Spinal cord (tissue), 9 donors: ENCODE measurements at regions not wholly inside any gene's neighbourhood (a gene's known extent, or its start where the extent isn't known, plus 50 kb on each side); places are given as distances from the start of the nearest gene placed in this dataset.
"Not testable (repeated sequence)": the region's sequence is repeated elsewhere in the genome, so short reads cannot be mapped to it uniquely, and the experiment has no call there.

Experiments used
- DNase-seq, 6 donors: peaks; one replicate each; pipeline versions ENCODE4 v3.0.0 to v3.0.0-alpha.2; 2013 to 2015; ENCODE audit warnings: low spot score in 6 of 6, low read depth in 4 of 6
- H3K27ac ChIP-seq: one replicate; pipeline ENCODE4 v1.5.1; 2013; ENCODE audit warnings: low read depth, low read length, control low read depth
- H3K27me3 ChIP-seq: one replicate; pipeline ENCODE4 v1.6.1; 2013; ENCODE audit warnings: low read length; ENCODE audit not compliant: control insufficient read depth, insufficient read depth
- H3K36me3 ChIP-seq: one replicate; pipeline ENCODE4 v1.6.1; 2013; ENCODE audit warnings: low read length; ENCODE audit not compliant: control insufficient read depth, insufficient read depth
- H3K4me1 ChIP-seq: one replicate; pipeline ENCODE4 v1.6.1; 2013; ENCODE audit warnings: low read length; ENCODE audit not compliant: control insufficient read depth, insufficient read depth
- H3K4me3 ChIP-seq: one replicate; pipeline ENCODE4 v1.5.1; 2013; ENCODE audit warnings: low read depth, low read length, control low read depth
- H3K9me3 ChIP-seq: one replicate; pipeline ENCODE4 v1.6.1; 2013; ENCODE audit warnings: low read length; ENCODE audit not compliant: control insufficient read depth, insufficient read depth
- WGBS: methylation state at CpG from one replicate; pipeline ENCODE4 v1.1.5; 2013; ENCODE audit warnings: missing lambda C conversion rate; ENCODE audit not compliant: insufficient coverage; 5-methylcytosine and 5-hydroxymethylcytosine counted together
- donor health status: healthy.

DNA sequence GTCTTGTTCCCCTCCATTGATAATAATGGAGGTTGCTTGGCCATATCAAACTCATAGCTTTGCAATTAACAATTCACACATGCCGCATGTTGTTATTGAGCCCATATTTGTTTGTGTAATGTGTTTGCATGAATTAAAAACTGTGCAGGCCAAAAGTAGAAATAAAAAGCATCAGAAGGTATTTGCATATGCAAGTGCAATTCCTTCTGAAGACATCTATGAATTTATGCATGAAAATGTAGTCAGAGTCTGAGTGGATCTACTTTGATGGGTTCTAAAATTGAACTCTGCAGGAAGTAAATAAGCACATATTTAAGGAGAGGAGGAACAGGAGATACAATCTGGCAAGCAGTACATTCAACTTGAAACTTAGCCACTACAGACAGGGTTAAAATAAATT lies 1004.6 kb upstream of the WWC1 start:
- H3K27ac ChIP-seq = no peak overlapping the region
- no peak overlapping the region for H3K4me3 ChIP-seq
- DNase-seq = peak in 1 of 6 donors; percentile 75
- H3K4me1 ChIP-seq = peaks cover 2% of the 10 kb centered on the region
- H3K9me3 ChIP-seq = peaks cover 2% of the 10 kb centered on the region
- no peaks in the 10 kb centered on the region for H3K36me3 ChIP-seq
- H3K27me3 ChIP-seq = no peaks in the 10 kb centered on the region
- no CpG with 5 or more reads among the region's 1 CpG for whole genome bisulfite sequencing

DNA sequence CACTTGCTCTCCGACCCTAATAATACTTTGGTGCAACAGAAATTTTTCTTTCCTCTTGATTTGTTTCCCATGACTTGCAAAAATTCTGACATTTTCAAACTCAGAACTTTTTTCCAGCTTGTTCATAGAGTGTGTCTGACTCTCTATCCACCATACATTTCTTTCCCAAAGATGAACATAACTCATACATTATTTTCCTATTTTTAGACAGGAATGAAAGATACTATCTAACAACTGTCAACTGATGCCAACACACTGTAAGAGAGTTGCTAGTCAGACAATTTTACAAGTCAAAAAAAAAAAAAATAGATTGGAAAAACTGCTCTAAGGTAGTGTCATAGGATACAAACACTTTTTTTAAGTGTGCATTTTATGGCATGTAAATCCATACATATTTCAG lies 1001.0 kb upstream of the WWC1 start:
- no peak for DNase-seq
- peaks cover 4% of the 10 kb centered on the region for H3K9me3 ChIP-seq
- H3K4me1 ChIP-seq = peaks cover 5% of the 10 kb centered on the region
- H3K27me3 ChIP-seq = no peaks in the 10 kb centered on the region
- H3K36me3 ChIP-seq = no peaks in the 10 kb centered on the region
- H3K4me3 ChIP-seq = no peak overlapping the region
- no peak overlapping the region for H3K27ac ChIP-seq
- 100% methylated on average over 1 of the region's 1 CpG for WGBS

DNA sequence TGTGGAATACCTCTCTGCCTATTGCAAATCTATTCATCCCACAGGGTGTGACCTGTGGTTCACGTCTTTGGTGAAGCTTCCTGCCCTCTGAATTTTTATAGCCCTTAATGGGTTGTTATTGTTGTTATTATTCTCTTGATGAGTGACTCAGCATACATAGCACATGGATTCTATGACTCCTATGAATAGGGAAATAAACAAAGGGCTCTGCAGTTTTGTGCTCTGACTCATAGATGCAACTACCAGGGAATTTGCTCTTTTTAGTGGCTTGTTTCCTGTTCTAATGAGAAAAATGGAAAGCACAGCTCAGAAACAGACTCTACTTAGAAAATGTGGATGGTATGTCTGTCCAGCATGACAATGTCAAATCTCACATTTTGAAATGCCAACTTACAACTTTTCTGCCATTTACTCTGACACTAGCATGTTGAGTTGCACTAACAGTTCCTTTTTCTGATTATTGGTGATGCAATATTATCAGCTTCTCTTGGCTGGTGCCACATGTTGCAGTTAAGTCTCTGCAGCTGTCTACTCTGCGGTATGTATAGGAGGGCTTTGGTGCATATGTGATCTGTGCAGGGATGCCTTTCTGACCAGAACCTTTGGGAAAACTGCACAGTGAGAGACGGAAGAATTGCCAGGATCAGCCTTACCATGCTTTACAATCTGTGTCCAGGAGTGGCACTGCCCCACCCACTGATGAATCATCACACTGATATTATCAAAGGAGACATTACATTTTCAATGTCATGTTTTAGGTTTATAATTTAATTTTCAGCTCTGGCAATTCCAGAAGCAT lies 996.4 kb upstream of the WWC1 start:
- Histone ChIP-seq H3K27me3 (no peaks in the 10 kb centered on the region), H3K36me3 (no peaks in the 10 kb centered on the region), H3K4me3 (no peak overlapping the region), H3K27ac (peak overlapping the region; percentile 50), H3K9me3 (peaks cover 2% of the 10 kb centered on the region), H3K4me1 (peaks cover 6% of the 10 kb centered on the region)
- peak in 1 of 6 donors; percentile 43 for DNase-seq
- no CpG with 5 or more reads among the region's 3 CpGs for WGBS

DNA sequence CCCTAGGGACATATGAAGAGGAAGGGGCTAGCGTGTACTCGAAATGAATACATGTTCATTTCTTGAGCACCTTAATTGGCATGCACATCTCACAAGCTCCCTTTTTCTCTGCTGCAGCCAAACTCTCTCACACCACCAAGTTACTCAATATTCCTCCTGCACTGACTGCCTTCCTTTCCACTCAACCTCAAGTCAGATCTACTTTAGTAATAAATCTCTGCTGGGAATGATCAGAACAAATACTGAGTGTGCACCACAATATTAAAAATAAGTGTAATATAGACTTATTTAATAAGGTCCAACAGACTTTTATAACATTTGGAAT lies 995.8 kb upstream of the WWC1 start:
- H3K4me3 ChIP-seq = no peak overlapping the region
- H3K9me3 ChIP-seq = peaks cover 2% of the 10 kb centered on the region
- WGBS = no CpG with 5 or more reads among the region's 2 CpGs
- peaks cover 6% of the 10 kb centered on the region for H3K4me1 ChIP-seq
- H3K27ac ChIP-seq = peak overlapping the region; percentile 50
- peak in 1 of 6 donors; percentile 54 for DNase-seq
- no peaks in the 10 kb centered on the region for H3K27me3 ChIP-seq
- no peaks in the 10 kb centered on the region for H3K36me3 ChIP-seq

DNA sequence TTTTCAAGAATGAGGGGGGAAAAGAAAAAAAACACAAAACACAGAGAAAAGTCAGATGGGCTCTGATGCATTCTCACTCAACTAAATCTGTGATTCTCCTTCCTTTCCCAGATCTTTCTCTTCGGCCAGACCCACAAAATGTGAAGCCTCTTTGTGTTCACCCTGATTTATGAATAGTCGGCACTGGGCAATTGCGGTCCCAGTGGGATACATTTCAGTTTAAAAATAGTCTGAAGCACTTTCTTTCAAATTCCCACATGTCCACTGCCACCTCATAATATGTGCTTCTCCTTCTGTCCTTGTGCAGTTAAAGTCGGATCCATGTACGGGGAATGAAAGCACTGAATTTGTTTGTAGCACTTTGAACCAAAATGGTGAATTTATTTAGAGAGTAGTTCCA lies 995.4 kb upstream of the WWC1 start:
- H3K27ac ChIP-seq = peak overlapping the region; percentile 49
- H3K36me3 ChIP-seq = no peaks in the 10 kb centered on the region
- WGBS = 16% methylated on average over 3 of the region's 5 CpGs
- peak in 2 of 6 donors; percentile 50 to 64 for DNase-seq
- H3K4me1 ChIP-seq = peaks cover 6% of the 10 kb centered on the region
- peaks cover 2% of the 10 kb centered on the region for H3K9me3 ChIP-seq
- H3K27me3 ChIP-seq = no peaks in the 10 kb centered on the region
- H3K4me3 ChIP-seq = no peak overlapping the region

DNA sequence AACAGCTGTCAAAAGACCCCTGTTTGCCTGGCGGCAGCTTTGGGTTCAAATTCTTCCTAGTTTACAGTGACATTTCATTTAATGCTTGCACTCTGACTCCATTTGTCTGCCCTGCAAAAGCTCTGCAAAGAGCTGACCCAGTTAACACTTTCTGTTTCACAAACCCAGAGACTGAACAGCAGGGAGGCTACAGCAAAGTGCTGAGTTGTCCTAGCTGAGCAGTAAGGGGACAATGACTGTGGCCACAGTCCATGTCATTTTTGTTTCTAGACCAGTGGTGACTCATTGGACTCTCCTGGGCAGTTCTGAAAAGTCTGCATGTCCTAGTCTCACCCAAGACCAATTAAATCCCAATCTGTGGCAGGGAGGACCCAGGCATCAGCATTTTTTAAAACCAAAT lies 994.8 kb upstream of the WWC1 start:
- Histone ChIP-seq H3K4me3 (no peak overlapping the region), H3K27ac (peak overlapping the region; percentile 49), H3K4me1 (peaks cover 6% of the 10 kb centered on the region), H3K36me3 (no peaks in the 10 kb centered on the region), H3K27me3 (no peaks in the 10 kb centered on the region), H3K9me3 (peaks cover 2% of the 10 kb centered on the region)
- WGBS = 67% methylated on average over 1 of the region's 1 CpG
- DNase-seq = no peak

DNA sequence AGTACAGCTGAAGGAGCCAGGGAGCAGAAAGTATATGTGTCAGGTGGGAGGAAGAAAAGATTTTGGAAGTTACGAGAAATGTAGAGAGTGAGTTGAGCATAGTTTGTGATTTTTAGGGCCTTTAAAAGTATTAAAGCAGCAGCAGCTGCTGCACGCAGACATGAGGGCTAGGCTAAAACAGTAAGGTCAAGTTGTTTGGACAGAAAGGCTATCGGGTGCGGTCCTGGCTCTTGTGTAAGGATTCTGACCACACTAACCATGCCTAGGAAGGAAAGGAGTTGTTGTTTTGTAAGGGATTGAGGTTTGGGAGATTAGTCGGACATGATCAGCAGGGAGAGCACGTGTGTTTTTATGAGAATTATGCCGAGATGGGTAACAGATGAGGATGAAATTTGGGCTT lies 991.6 kb upstream of the WWC1 start:
- DNase-seq, H3K36me3 ChIP-seq, H3K27me3 ChIP-seq, H3K9me3 ChIP-seq, H3K27ac ChIP-seq, H3K4me1 ChIP-seq, H3K4me3 ChIP-seq: not testable (repeated sequence)
- 96% methylated on average over 4 of the region's 7 CpGs for WGBS

DNA sequence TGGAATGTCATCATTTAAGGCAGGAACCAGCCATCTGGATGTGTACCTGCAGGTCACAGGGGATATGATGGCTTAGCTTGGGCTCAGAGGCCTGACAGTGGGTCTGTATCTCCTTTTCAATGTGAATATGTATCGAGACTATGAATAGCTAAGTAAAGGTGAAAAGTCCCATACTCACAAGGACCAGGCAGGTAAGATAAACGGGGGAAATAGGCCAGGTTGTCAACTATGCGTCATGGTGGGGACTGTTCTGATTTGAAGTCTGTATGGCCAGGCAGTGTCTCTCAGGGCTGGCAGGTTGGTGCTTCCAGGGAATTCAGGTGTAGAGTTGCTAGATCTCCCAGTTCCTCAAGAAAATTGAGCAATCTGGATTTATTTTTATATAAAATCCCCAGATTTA lies 987.9 kb upstream of the WWC1 start:
- no peak for DNase-seq
- Histone ChIP-seq H3K4me1 (no peaks in the 10 kb centered on the region), H3K36me3 (no peaks in the 10 kb centered on the region), H3K27ac (no peak overlapping the region), H3K27me3 (no peaks in the 10 kb centered on the region), H3K9me3 (no peaks in the 10 kb centered on the region), H3K4me3 (no peak overlapping the region)
- 75% methylated on average over 2 of the region's 3 CpGs for WGBS

DNA sequence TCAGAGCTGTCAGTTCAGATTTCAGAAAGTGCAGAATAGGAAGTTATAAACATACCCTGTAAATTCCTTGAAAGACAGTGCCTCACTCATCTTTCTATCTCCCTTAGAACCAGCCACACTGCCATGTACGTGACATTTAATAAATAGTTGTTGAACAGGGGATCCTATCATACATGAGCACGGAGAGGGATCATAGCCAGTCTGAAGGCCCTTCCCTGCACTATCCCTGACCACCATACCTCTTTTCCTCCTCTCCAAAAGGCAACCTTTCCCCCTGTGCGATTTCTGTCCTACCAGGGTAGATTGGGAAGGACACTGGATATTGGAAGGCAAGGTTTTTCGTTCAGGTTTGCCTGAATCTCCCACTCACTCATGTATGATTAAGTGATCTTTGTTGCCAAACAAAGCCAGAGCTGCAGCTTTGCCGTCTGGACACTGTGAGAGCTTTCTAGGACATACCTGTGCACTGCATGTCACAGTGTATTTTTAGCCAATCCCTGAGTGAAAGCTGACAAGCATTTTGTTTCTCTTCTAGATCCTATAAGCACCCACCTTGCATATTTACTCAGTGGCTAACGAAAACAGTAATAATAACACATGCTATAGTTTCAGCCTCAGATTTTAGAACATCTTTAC lies 986.5 kb upstream of the WWC1 start:
- no peaks in the 10 kb centered on the region for H3K9me3 ChIP-seq
- H3K27ac ChIP-seq = no peak overlapping the region
- no peak overlapping the region for H3K4me3 ChIP-seq
- no peaks in the 10 kb centered on the region for H3K36me3 ChIP-seq
- 71% methylated on average over 2 of the region's 6 CpGs for WGBS
- DNase-seq = no peak
- no peaks in the 10 kb centered on the region for H3K27me3 ChIP-seq
- H3K4me1 ChIP-seq = no peaks in the 10 kb centered on the region

DNA sequence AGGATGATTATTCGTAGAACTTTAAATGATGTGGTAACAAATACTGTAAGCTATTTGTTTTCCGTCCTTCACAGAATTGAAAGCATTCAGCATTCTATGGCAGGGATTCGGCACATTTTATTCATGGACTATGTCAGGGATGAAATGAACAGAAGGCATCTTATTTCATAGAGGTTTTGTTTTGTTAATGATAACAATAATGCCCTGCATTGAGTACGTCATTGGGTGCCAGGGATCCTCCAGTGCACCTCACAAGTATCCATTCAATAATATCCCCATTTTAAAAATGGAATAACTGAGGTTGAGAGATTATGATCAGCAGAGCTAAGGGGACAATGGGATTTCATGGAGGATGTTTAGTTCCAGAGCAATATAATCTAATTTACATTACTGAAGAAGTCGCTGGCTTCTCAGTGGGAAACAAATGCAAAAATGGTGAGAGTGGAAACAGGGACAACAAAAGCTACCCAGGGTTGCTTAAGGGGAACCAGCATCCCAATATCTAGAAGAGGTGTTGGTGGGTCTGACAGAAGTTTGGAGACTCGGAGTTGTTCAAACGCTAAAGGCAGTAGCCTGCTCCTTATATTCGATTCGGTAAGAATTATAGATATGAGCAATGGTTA lies 985.7 kb upstream of the WWC1 start:
- H3K36me3 ChIP-seq = no peaks in the 10 kb centered on the region
- DNase-seq = no peak
- 67% methylated on average over 6 of the region's 9 CpGs for WGBS

More for the DNA sequence above, 985.7 kb upstream of the WWC1 start:
- no peaks in the 10 kb centered on the region for H3K27me3 ChIP-seq
- H3K27ac ChIP-seq = no peak overlapping the region
- H3K4me1 ChIP-seq = no peaks in the 10 kb centered on the region
- no peaks in the 10 kb centered on the region for H3K9me3 ChIP-seq
- H3K4me3 ChIP-seq = no peak overlapping the region
